T-cell (primary cell): ENCODE measurements at regions not wholly inside any gene's neighbourhood (a gene's known extent, or its start where the extent isn't known, plus 50 kb on each side); places are given as distances from the start of the nearest gene placed in this dataset.
"Not testable (repeated sequence)": the region's sequence is repeated elsewhere in the genome, so short reads cannot be mapped to it uniquely, and the experiment has no call there.

Experiments used
- ATAC-seq, 4 experiments: fragments of 200-7000 bp in 3 of 4; fragments of 150-1000 bp in 1 of 4; cut with Tn5 transposase; replicated peaks in 1 of 4; 1 replicate in 3 of 4; 2 replicates in 1 of 4; pipeline ENCODE4 v1.10.0; 2021; ENCODE audit warnings: moderate library complexity in 3 of 4, mild to moderate bottlenecking in 2 of 4, moderate number of reproducible peaks in 1 of 4
- CTCF ChIA-PET, 2 donors: fragments of 300-600 bp; sonication (Branson Sonifier 250); formaldehyde crosslinking; loops; one replicate each; lab custom pipeline; 2022; ENCODE audit warnings: antibody characterized with exemption in 2 of 2; lab: Charles Lee
- POLR2A ChIA-PET, 2 donors: fragments of 300-600 bp; sonication (Branson Sonifier 250); formaldehyde crosslinking; loops; one replicate each; lab custom pipeline; 2022; ENCODE audit warnings: antibody characterized with exemption in 2 of 2; lab: Charles Lee
- DNase-seq, 35 experiments: peaks; one replicate each; pipeline versions ENCODE4 v3.0.0 to v3.0.0-alpha.2; 2013 to 2023
- H3K27ac ChIP-seq: one replicate; pipeline ENCODE4 v1.5.1; 2013; ENCODE audit warnings: low read length
- H3K27me3 ChIP-seq, 2 experiments: replicated peaks in 1 of 2; 1 replicate in 1 of 2; 2 replicates in 1 of 2; pipeline versions ENCODE4 v1.6.1 to v1.7.0; 2013; ENCODE audit warnings: low read length in 1 of 2, mixed read lengths in 1 of 2; ENCODE audit not compliant: control insufficient read depth in 2 of 2, insufficient read depth in 2 of 2; ENCODE audit errors: extremely low read depth in 1 of 2
- H3K36me3 ChIP-seq, 2 donors: 1 replicate in 1 of 2; 2 replicates in 1 of 2; pipeline versions ENCODE4 v1.6.1 to v1.7.0; 2013; ENCODE audit warnings: low read length in 1 of 2; ENCODE audit not compliant: control insufficient read depth in 2 of 2, insufficient read depth in 1 of 2; ENCODE audit errors: extremely low read depth in 1 of 2
- H3K4me1 ChIP-seq, 2 experiments: 1 replicate in 1 of 2; 2 replicates in 1 of 2; pipeline versions ENCODE4 v1.6.1 to v1.7.0; 2013; ENCODE audit warnings: low read length in 2 of 2, mixed read lengths in 1 of 2; ENCODE audit not compliant: insufficient read depth in 2 of 2, control insufficient read depth in 1 of 2; ENCODE audit errors: extremely low read depth in 1 of 2
- H3K4me3 ChIP-seq, 2 donors: 1 replicate in 1 of 2; 2 replicates in 1 of 2; pipeline versions ENCODE4 v1.5.1 to v1.7.0; 2013; ENCODE audit warnings: mild to moderate bottlenecking in 2 of 2, low read length in 1 of 2, moderate library complexity in 1 of 2; ENCODE audit not compliant: control insufficient read depth in 1 of 2; ENCODE audit errors: extremely low read depth in 1 of 2
- H3K9me3 ChIP-seq: 2 replicates; pipeline ENCODE4 v1.7.0; 2013
- H3K27ac Mint-ChIP-seq, 2 donors: one replicate each; pipeline ENCODE4 v1.8.0; 2020 to 2021; ENCODE audit warnings: mild to moderate bottlenecking in 2 of 2, mixed read lengths in 2 of 2
- H3K27me3 Mint-ChIP-seq, 2 donors: one replicate each; pipeline ENCODE4 v1.8.0; 2021 to 2022; ENCODE audit warnings: mixed read lengths in 2 of 2
- H3K36me3 Mint-ChIP-seq: one replicate; pipeline ENCODE4 v1.8.0; 2021; ENCODE audit warnings: mixed read lengths
- H3K4me1 Mint-ChIP-seq, 3 donors: one replicate each; pipeline ENCODE4 v1.8.0; 2020 to 2022; ENCODE audit warnings: mixed read lengths in 3 of 3, mild to moderate bottlenecking in 1 of 3
- H3K4me3 Mint-ChIP-seq, 3 donors: one replicate each; pipeline ENCODE4 v1.8.0; 2020 to 2022; ENCODE audit warnings: mild to moderate bottlenecking in 3 of 3, mixed read lengths in 3 of 3, moderate library complexity in 3 of 3
- H3K9me3 Mint-ChIP-seq, 3 donors: one replicate each; pipeline ENCODE4 v1.8.0; 2020 to 2022; ENCODE audit warnings: mixed read lengths in 3 of 3
- WGBS: methylation state at CpG from one replicate; pipeline ENCODE4 v1.1.5; 2013; ENCODE audit warnings: missing lambda C conversion rate; ENCODE audit not compliant: insufficient coverage; 5-methylcytosine and 5-hydroxymethylcytosine counted together

DNA sequence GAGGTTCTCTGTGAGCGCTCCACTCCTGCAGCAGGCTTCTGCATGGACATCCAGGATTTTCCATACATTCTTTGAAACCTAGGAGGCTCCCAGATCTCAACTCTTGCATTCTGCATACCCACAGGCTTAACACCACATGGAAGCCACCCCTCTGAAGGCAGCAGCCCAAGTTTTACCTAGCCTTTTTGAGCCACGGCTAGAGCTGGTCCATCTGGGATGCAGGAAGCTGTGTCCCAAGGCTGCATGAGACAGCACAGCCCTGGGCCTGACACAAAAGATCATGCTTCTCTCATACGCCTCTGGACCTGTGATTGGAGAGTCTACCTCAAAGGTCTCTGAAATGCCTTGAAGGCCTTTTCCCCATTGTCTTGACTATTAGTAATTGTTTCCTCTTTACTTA lies 53.6 kb upstream of the RPRM start:
- no peak overlapping the region for H3K27ac ChIP-seq
- Mint-ChIP-seq H3K36me3 (no peaks in the 10 kb centered on the region), H3K9me3 (no peaks in the 10 kb centered on the region), H3K4me1 (no peaks in the 10 kb centered on the region), H3K4me3 (no peak overlapping the region), H3K27me3 (peaks cover 0 to 1% of the 10 kb centered on the region in 2 donors), H3K27ac (no peak overlapping the region)
- 81% methylated on average over 2 of the region's 3 CpGs for WGBS
- no peaks in the 10 kb centered on the region for H3K9me3 ChIP-seq
- H3K4me1 ChIP-seq, result no peaks in the 10 kb centered on the region
- POLR2A ChIA-PET, result no interaction called here
- no peaks in the 10 kb centered on the region for H3K36me3 ChIP-seq
- CTCF ChIA-PET, result no interaction called here
- no peak for ATAC-seq
- no peak for DNase-seq
- H3K4me3 ChIP-seq, result no peak overlapping the region
- H3K27me3 ChIP-seq, result no peaks in the 10 kb centered on the region

DNA sequence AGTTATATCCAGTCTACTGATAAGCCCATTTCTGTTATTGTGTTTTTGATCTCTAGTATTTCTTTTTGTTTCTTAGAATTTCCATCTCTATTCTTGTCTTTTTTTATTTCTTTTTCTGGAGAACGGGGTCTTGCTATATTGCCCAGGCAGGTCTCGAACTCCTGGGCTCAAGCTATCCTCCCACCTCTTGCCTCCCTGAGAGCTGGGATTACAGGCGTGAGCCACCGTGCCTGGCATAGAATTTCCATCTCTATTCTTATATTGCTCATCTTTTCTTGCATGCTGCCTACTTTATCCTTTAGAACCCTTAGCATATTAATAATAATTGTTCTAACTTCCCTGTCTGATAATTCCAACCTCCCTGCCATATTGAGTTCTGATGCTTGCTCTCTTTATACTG lies 55.2 kb upstream of the RPRM start:
- H3K27me3 ChIP-seq, DNase-seq, H3K27ac ChIP-seq, H3K4me1 Mint-ChIP-seq, H3K4me3 ChIP-seq, H3K27me3 Mint-ChIP-seq, H3K4me3 Mint-ChIP-seq, H3K36me3 ChIP-seq, H3K4me1 ChIP-seq, H3K27ac Mint-ChIP-seq, H3K36me3 Mint-ChIP-seq, H3K9me3 Mint-ChIP-seq, H3K9me3 ChIP-seq, POLR2A ChIA-PET, ATAC-seq, CTCF ChIA-PET: not testable (repeated sequence)
- WGBS, result 67% methylated on average over 2 of the region's 4 CpGs

DNA sequence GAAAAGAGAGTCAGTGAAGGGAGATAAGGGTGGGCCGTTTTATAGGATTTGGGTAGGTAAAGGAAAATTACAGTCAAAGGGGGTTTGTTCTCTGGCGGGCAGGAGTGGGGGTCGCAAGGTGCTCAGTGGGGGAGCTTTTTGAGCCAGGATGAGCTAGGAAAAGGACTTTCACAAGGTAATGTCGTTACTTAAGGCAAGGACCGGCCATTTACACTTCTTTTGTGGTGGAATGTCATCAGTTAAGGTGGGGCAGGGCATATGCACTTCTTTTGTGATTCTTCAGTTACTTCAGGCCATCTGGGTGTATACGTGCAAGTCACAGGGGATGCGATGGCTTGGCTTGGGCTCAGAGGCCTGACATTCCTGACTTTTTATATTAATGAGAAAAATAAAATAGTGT lies 56.0 kb upstream of the RPRM start:
- ATAC-seq, H3K36me3 Mint-ChIP-seq, H3K27me3 Mint-ChIP-seq, CTCF ChIA-PET, H3K4me3 ChIP-seq, H3K4me1 Mint-ChIP-seq, H3K9me3 ChIP-seq, H3K27ac Mint-ChIP-seq, H3K36me3 ChIP-seq, POLR2A ChIA-PET, H3K9me3 Mint-ChIP-seq, H3K4me1 ChIP-seq, H3K4me3 Mint-ChIP-seq, H3K27ac ChIP-seq, H3K27me3 ChIP-seq, DNase-seq: not testable (repeated sequence)
- 80% methylated on average over 1 of the region's 7 CpGs for WGBS

DNA sequence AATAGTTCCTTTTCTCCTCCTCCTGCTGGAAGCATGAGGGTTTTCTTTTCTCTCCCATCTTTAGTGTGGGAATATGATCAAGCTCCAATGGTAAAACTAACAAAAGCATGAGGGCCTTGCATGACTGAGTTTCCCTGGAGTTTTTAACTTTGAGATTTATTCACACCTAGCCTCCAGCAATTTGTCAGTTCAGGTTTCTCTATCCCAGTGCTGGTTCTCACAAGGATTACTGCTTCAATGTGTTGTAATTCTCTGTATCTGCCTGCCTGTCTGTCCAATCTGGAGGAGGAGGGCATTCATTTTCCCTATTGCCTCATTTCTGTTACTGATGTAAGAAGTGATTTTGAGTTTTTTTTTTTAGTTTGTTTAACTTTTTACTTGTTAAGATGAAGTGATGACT lies 57.6 kb upstream of the RPRM start:
- no peak overlapping the region for H3K27ac Mint-ChIP-seq
- Histone ChIP-seq H3K9me3 (no peaks in the 10 kb centered on the region), H3K4me3 (no peak overlapping the region), H3K27me3 (no peaks in the 10 kb centered on the region), H3K4me1 (no peaks in the 10 kb centered on the region), H3K36me3 (no peaks in the 10 kb centered on the region), H3K27ac (no peak overlapping the region)
- ATAC-seq (no peak), DNase-seq (no peak)
- no peaks in the 10 kb centered on the region for H3K27me3 Mint-ChIP-seq
- POLR2A ChIA-PET, result interaction anchor here in 1 of 2 donors (0.6 kb wide), 1 partner anchor 11 kb away, joined by 5 read pairs; no protein-coding TSS in a partner anchor
- no peaks in the 10 kb centered on the region for H3K4me1 Mint-ChIP-seq
- H3K4me3 Mint-ChIP-seq, result no peak overlapping the region
- peaks cover under 1 to 4% (median under 1%) of the 10 kb centered on the region in 3 donors for H3K9me3 Mint-ChIP-seq
- no peaks in the 10 kb centered on the region for H3K36me3 Mint-ChIP-seq
- CTCF ChIA-PET, result no interaction called here

DNA sequence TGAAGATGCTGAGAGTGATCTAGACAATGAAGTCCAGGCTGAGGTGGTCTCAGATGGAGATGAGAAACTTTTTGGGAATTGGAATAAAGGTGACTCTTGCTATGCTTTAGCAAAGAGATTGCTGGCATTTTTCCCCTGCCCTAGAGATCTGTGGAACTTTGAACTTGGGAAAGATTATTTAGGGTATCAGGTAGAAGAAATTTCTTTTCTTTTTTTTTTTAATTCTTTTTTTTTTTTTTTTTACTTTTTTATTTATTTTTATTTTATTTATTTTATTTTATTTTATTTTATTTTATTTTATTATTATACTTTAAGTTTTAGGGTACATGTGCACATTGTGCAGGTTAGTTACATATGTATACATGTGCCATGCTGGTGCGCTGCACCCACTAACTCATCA lies 59.5 kb upstream of the RPRM start:
- H3K4me1 ChIP-seq, H3K4me1 Mint-ChIP-seq, H3K27ac Mint-ChIP-seq, H3K4me3 ChIP-seq, H3K36me3 ChIP-seq, CTCF ChIA-PET, H3K27me3 Mint-ChIP-seq, H3K4me3 Mint-ChIP-seq, DNase-seq, H3K27ac ChIP-seq, H3K9me3 Mint-ChIP-seq, H3K9me3 ChIP-seq, H3K36me3 Mint-ChIP-seq, H3K27me3 ChIP-seq, POLR2A ChIA-PET, ATAC-seq: not testable (repeated sequence)
- WGBS, result no CpG with 5 or more reads among the region's 1 CpG

DNA sequence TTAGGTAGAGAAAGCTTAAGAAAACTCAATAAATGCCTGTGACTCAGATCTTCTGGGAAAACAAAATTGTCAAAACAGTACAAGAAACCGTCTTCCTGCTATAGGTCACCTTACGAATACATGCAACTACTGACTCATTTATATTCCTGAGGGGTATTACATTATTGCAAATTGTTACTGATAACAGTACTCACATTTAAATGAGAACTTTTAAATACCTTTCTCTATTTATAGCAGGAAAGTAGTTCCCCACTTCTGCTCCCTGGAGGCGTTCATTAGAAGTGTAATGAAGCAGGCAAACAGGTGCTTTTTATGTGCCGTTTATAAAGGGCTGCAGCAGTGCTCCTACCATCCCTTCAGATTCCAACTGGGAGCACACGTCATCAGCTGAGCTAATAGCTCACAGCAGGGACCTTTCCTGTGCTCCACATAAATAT lies 65.1 kb upstream of the RPRM start:
- DNase-seq, result no peak
- Histone ChIP-seq H3K4me1 (no peaks in the 10 kb centered on the region), H3K27ac (no peak overlapping the region), H3K27me3 (no peaks in the 10 kb centered on the region), H3K4me3 (no peak overlapping the region), H3K9me3 (no peaks in the 10 kb centered on the region), H3K36me3 (no peaks in the 10 kb centered on the region)
- ChIA-PET POLR2A (no interaction called here), CTCF (no interaction called here)
- peaks cover 6 to 9% (median 6%) of the 10 kb centered on the region in 3 donors for H3K9me3 Mint-ChIP-seq
- H3K27me3 Mint-ChIP-seq, result no peaks in the 10 kb centered on the region
- H3K4me1 Mint-ChIP-seq, result no peaks in the 10 kb centered on the region
- no peak overlapping the region for H3K4me3 Mint-ChIP-seq
- WGBS, result no CpG with 5 or more reads among the region's 5 CpGs
- no peaks in the 10 kb centered on the region for H3K36me3 Mint-ChIP-seq
- no peak overlapping the region for H3K27ac Mint-ChIP-seq
- ATAC-seq, result no peak

DNA sequence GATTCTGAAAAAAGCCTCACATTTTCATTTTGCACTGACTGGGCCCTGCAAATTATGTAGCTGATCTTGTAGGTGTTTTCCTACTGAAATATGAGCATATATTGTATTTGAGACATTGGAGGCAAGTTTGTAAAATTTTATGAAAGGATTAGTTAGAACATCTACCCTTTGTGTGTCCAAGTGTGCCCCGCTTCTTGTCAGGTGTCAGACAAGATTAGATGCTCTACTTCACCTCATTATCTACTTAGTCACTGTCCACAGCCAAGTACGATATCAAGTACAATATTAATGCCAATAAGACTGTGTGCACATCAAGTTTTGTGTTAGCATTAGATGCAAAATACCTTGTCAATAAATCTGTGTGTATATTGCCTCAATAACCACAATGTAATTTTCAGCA lies 67.8 kb upstream of the RPRM start:
- Histone ChIP-seq H3K4me1 (no peaks in the 10 kb centered on the region), H3K27ac (no peak overlapping the region), H3K4me3 (no peak overlapping the region), H3K36me3 (no peaks in the 10 kb centered on the region), H3K9me3 (no peaks in the 10 kb centered on the region), H3K27me3 (no peaks in the 10 kb centered on the region)
- WGBS, result no CpG with 5 or more reads among the region's 2 CpGs
- Mint-ChIP-seq H3K27me3 (no peaks in the 10 kb centered on the region), H3K36me3 (no peaks in the 10 kb centered on the region), H3K4me3 (no peak overlapping the region), H3K27ac (no peak overlapping the region), H3K9me3 (peaks cover 3 to 6% (median 3%) of the 10 kb centered on the region in 3 donors), H3K4me1 (no peaks in the 10 kb centered on the region)
- DNase-seq (no peak), ATAC-seq (no peak)
- ChIA-PET POLR2A (no interaction called here), CTCF (no interaction called here)
